CD8-positive, alpha-beta memory T cell (primary cell): ENCODE measurements at regions not wholly inside any gene's neighbourhood (a gene's known extent, or its start where the extent isn't known, plus 50 kb on each side); places are given as distances from the start of the nearest gene placed in this dataset.

ENCODE experiments used
- CTCF ChIA-PET: fragments of 350-600 bp; sonication (Branson Sonifier 250); formaldehyde crosslinking; loops from one replicate; lab custom pipeline; 2021; ENCODE audit warnings: antibody characterized with exemption; lab: Charles Lee
- POLR2A ChIA-PET: fragments of 350-600 bp; sonication (Branson Sonifier 250); formaldehyde crosslinking; loops from one replicate; lab custom pipeline; 2021; ENCODE audit warnings: antibody characterized with exemption; lab: Charles Lee
- DNase-seq, 5 donors: peaks; one replicate each; pipeline versions ENCODE4 v3.0.0 to v3.0.0-alpha.2; 2020 to 2022; ENCODE audit warnings: mixed read lengths in 1 of 5
- H3K27ac ChIP-seq: one replicate; pipeline ENCODE4 v1.7.0; 2013; ENCODE audit warnings: low read depth, mild to moderate bottlenecking, low read length, moderate library complexity
- H3K27me3 ChIP-seq: 2 replicates; pipeline ENCODE4 v1.7.0; 2013; ENCODE audit warnings: low read length, mild to moderate bottlenecking; ENCODE audit not compliant: insufficient read depth, poor library complexity, severe bottlenecking
- H3K36me3 ChIP-seq: 2 replicates; pipeline ENCODE4 v1.7.0; 2013; ENCODE audit warnings: mild to moderate bottlenecking, low read length, moderate library complexity; ENCODE audit not compliant: insufficient read depth
- H3K4me1 ChIP-seq: 2 replicates; pipeline ENCODE4 v1.7.0; 2013; ENCODE audit warnings: mild to moderate bottlenecking, low read length, moderate library complexity; ENCODE audit not compliant: insufficient read depth
- H3K4me3 ChIP-seq: 2 replicates; pipeline ENCODE4 v1.7.0; 2013; ENCODE audit warnings: mild to moderate bottlenecking, low read length
- H3K9me3 ChIP-seq: 2 replicates; pipeline ENCODE4 v1.7.0; 2013; ENCODE audit warnings: mild to moderate bottlenecking, low read length
- H3K27ac Mint-ChIP-seq, 8 donors: one replicate each; pipeline ENCODE4 v1.8.0; 2020 to 2021; ENCODE audit warnings: mixed read lengths in 8 of 8, mild to moderate bottlenecking in 6 of 8, inconsistent platforms in 3 of 8, moderate library complexity in 3 of 8
- H3K27me3 Mint-ChIP-seq, 2 donors: one replicate each; pipeline ENCODE4 v1.8.0; 2020 to 2021; ENCODE audit warnings: mixed read lengths in 2 of 2, mild to moderate bottlenecking in 1 of 2, moderate library complexity in 1 of 2
- H3K36me3 Mint-ChIP-seq, 3 donors: one replicate each; pipeline ENCODE4 v1.8.0; 2020 to 2021; ENCODE audit warnings: mixed read lengths in 3 of 3, inconsistent platforms in 1 of 3, mild to moderate bottlenecking in 1 of 3
- H3K4me1 Mint-ChIP-seq, 3 donors: one replicate each; pipeline ENCODE4 v1.8.0; 2020 to 2021; ENCODE audit warnings: mixed read lengths in 3 of 3, inconsistent platforms in 1 of 3, mild to moderate bottlenecking in 1 of 3
- H3K4me3 Mint-ChIP-seq, 7 donors: one replicate each; pipeline ENCODE4 v1.8.0; 2020 to 2021; ENCODE audit warnings: mixed read lengths in 7 of 7, mild to moderate bottlenecking in 6 of 7, moderate library complexity in 4 of 7, inconsistent platforms in 2 of 7
- H3K9me3 Mint-ChIP-seq, 5 donors: one replicate each; pipeline ENCODE4 v1.8.0; 2020 to 2022; ENCODE audit warnings: mixed read lengths in 5 of 5, mild to moderate bottlenecking in 3 of 5, moderate library complexity in 2 of 5, inconsistent platforms in 1 of 5

DNA sequence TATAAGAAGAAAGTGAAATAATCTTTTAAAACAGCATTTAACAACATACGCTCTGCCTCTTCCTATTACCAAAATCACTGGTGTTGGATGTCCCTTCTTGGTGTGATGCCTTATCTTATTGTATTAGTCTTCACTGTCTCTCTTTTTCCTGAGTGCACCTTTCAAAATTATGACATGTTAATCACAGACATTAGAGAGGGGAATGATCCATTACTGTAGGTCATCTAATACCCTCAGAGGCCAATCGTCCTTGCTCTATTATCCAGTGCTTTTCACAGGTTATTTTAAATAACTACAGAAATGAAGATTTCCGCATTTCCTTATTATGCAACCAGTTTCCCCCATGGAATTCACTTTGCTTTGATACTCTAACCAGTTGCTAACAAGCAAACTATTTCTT is 1292.7 kb downstream of the MAT2B start:
- no peak for DNase-seq
- no peaks in the 10 kb centered on the region for H3K4me1 ChIP-seq
- ChIA-PET POLR2A (no interaction called here), CTCF (no interaction called here)
- Mint-ChIP-seq H3K4me3 (no peak overlapping the region), H3K27me3 (no peaks in the 10 kb centered on the region), H3K4me1 (no peaks in the 10 kb centered on the region), H3K36me3 (no peaks in the 10 kb centered on the region), H3K27ac (no peak overlapping the region), H3K9me3 (peaks cover 6 to 39% (median 19%) of the 10 kb centered on the region in 5 donors)
- H3K36me3 ChIP-seq, result no peaks in the 10 kb centered on the region
- no peak overlapping the region for H3K4me3 ChIP-seq
- no peaks in the 10 kb centered on the region for H3K27me3 ChIP-seq
- no peak overlapping the region for H3K27ac ChIP-seq
- H3K9me3 ChIP-seq, result no peaks in the 10 kb centered on the region

GRCh38 chr5:164799391-164799790 is 1294.0 kb downstream of the MAT2B start:
- Histone ChIP-seq H3K27ac (no peak overlapping the region), H3K9me3 (no peaks in the 10 kb centered on the region), H3K4me3 (no peak overlapping the region), H3K4me1 (no peaks in the 10 kb centered on the region), H3K27me3 (no peaks in the 10 kb centered on the region), H3K36me3 (no peaks in the 10 kb centered on the region)
- no peaks in the 10 kb centered on the region for H3K36me3 Mint-ChIP-seq
- ChIA-PET POLR2A (no interaction called here), CTCF (no interaction called here)
- no peak overlapping the region for H3K4me3 Mint-ChIP-seq
- H3K27me3 Mint-ChIP-seq, result no peaks in the 10 kb centered on the region
- H3K27ac Mint-ChIP-seq, result no peak overlapping the region
- peaks cover 6 to 36% (median 19%) of the 10 kb centered on the region in 5 donors for H3K9me3 Mint-ChIP-seq
- no peak for DNase-seq
- H3K4me1 Mint-ChIP-seq, result no peaks in the 10 kb centered on the region

DNA sequence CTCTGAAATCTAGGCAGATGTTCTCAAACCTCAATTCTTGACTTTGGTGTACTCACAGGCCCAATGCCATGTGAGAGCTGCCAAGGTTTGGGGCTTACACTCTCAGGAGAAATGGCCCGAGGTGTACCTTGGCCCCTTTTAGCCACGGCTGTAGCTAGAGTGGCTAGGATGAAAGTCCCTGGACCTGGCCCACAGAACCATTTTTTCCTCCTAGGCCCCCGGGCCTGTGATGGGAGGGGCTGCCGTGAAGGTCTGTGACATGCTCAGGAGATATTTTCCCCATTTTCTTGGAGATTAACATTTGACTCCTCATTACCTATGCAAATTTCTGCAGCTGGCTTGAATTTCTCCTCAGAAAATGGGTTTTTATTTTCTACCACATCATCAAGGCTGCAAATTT is 1296.5 kb downstream of the MAT2B start:
- Mint-ChIP-seq H3K27ac (no peak overlapping the region), H3K4me3 (no peak overlapping the region), H3K4me1 (no peaks in the 10 kb centered on the region), H3K27me3 (no peaks in the 10 kb centered on the region), H3K9me3 (peaks cover 6 to 27% (median 13%) of the 10 kb centered on the region in 5 donors), H3K36me3 (no peaks in the 10 kb centered on the region)
- POLR2A ChIA-PET, result no interaction called here
- no peak overlapping the region for H3K4me3 ChIP-seq
- no peaks in the 10 kb centered on the region for H3K4me1 ChIP-seq
- H3K27ac ChIP-seq, result no peak overlapping the region
- H3K27me3 ChIP-seq, result no peaks in the 10 kb centered on the region
- CTCF ChIA-PET, result interaction anchor here (0.6 kb wide), 1 partner anchor 41 kb away, joined by 3 read pairs; no protein-coding TSS in a partner anchor
- H3K36me3 ChIP-seq, result no peaks in the 10 kb centered on the region
- no peaks in the 10 kb centered on the region for H3K9me3 ChIP-seq
- no peak for DNase-seq

DNA sequence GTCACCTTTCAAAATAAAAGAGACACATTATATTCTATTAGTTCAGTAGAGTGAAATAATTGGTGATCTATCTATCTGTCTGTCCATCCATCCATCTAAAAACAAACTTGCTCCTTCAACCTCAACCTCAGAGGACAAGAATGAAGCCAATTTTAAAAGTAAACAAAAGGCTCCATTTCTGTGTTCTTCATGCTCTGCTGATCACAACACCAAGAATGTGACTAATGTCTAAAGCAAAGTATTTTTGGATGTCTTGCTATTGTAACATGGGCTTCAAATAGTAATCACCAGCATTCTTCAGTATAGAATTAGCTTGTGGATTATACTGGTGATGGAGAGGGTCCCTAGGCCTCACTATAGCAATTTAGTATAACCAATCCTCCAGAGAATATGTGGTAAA is 1304.4 kb downstream of the MAT2B start:
- H3K36me3 Mint-ChIP-seq, result no peaks in the 10 kb centered on the region
- no peak overlapping the region for H3K4me3 Mint-ChIP-seq
- no peaks in the 10 kb centered on the region for H3K36me3 ChIP-seq
- ChIA-PET CTCF (no interaction called here), POLR2A (no interaction called here)
- no peaks in the 10 kb centered on the region for H3K27me3 ChIP-seq
- H3K4me1 Mint-ChIP-seq, result no peaks in the 10 kb centered on the region
- H3K27ac ChIP-seq, result no peak overlapping the region
- no peaks in the 10 kb centered on the region for H3K9me3 ChIP-seq
- H3K27ac Mint-ChIP-seq, result no peak overlapping the region
- no peaks in the 10 kb centered on the region for H3K4me1 ChIP-seq
- no peak overlapping the region for H3K4me3 ChIP-seq
- peaks cover 2 to 23% (median 6%) of the 10 kb centered on the region in 5 donors for H3K9me3 Mint-ChIP-seq
- no peak for DNase-seq
- H3K27me3 Mint-ChIP-seq, result no peaks in the 10 kb centered on the region

DNA sequence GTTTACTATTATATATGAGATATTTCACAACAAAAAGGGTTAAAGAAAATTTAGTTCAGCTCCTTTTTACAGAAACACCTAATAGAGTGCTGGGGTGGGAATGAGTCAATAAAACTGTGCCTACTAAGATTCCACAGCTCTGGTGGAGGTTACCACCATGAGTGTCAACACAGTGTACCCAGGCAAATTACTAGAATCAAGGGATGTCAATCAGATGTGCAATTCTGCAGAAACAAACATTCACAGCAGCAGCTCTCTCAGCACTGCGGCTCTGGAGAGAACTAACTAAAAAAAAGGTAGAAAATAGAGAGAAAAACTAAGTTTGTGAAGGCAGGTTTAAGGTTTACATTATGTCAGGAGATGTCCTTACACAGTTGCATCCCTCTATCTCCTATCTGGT is 1313.0 kb downstream of the MAT2B start:
- Histone ChIP-seq H3K27ac (no peak overlapping the region), H3K36me3 (no peaks in the 10 kb centered on the region), H3K27me3 (no peaks in the 10 kb centered on the region), H3K9me3 (no peaks in the 10 kb centered on the region), H3K4me3 (no peak overlapping the region), H3K4me1 (no peaks in the 10 kb centered on the region)
- POLR2A ChIA-PET, result no interaction called here
- DNase-seq, result no peak
- H3K27me3 Mint-ChIP-seq, result no peaks in the 10 kb centered on the region
- H3K4me3 Mint-ChIP-seq, result no peak overlapping the region
- CTCF ChIA-PET, result no interaction called here
- H3K4me1 Mint-ChIP-seq, result no peaks in the 10 kb centered on the region
- H3K36me3 Mint-ChIP-seq, result no peaks in the 10 kb centered on the region
- H3K27ac Mint-ChIP-seq, result no peak overlapping the region
- peaks cover 0 to 31% (median 0%) of the 10 kb centered on the region in 5 donors for H3K9me3 Mint-ChIP-seq

GRCh38 chr5:164824671-164825070 is 1319.3 kb downstream of the MAT2B start:
- H3K27ac ChIP-seq, result no peak overlapping the region
- H3K4me1 Mint-ChIP-seq, result no peaks in the 10 kb centered on the region
- DNase-seq, result no peak

DNA sequence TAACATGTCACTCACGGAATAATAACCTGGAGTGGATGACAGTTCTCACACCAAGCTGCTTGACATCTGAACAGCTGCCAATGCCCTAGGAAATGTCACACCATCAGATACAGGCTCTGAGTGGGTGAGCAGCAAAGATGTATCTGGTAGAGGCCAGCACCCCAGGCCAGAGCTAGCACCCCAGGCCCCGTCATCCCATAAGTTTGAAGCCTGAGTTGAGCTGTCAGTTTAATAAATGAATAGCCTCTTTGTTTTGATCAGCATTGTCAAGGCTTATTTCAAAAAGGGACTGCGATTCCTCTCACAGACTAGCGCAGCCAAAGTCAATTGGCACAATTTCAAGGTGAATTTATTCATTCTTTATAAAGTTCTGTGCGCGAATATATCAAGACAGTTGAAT is 1327.1 kb downstream of the MAT2B start:
- ChIA-PET POLR2A (no interaction called here), CTCF (no interaction called here)
- Histone ChIP-seq H3K4me3 (no peak overlapping the region), H3K27me3 (no peaks in the 10 kb centered on the region), H3K9me3 (no peaks in the 10 kb centered on the region), H3K27ac (no peak overlapping the region), H3K4me1 (no peaks in the 10 kb centered on the region), H3K36me3 (no peaks in the 10 kb centered on the region)
- Mint-ChIP-seq H3K4me1 (no peaks in the 10 kb centered on the region), H3K4me3 (no peak overlapping the region), H3K27ac (no peak overlapping the region), H3K9me3 (peaks cover 1 to 10% (median 6%) of the 10 kb centered on the region in 5 donors), H3K36me3 (no peaks in the 10 kb centered on the region), H3K27me3 (no peaks in the 10 kb centered on the region)
- DNase-seq, result no peak

More at GRCh38 chr5:164824671-164825070, 1319.3 kb downstream of the MAT2B start:
- H3K9me3 Mint-ChIP-seq, result peaks cover 0 to 22% (median 3%) of the 10 kb centered on the region in 5 donors
- H3K4me3 ChIP-seq, result no peak overlapping the region
- ChIA-PET CTCF (no interaction called here), POLR2A (no interaction called here)
- no peaks in the 10 kb centered on the region for H3K36me3 ChIP-seq
- H3K27me3 ChIP-seq, result no peaks in the 10 kb centered on the region
- H3K4me3 Mint-ChIP-seq, result no peak overlapping the region
- H3K9me3 ChIP-seq, result no peaks in the 10 kb centered on the region
- no peak overlapping the region for H3K27ac Mint-ChIP-seq
- H3K27me3 Mint-ChIP-seq, result peaks cover 0 to 3% of the 10 kb centered on the region in 2 donors
- H3K4me1 ChIP-seq, result no peaks in the 10 kb centered on the region
- no peaks in the 10 kb centered on the region for H3K36me3 Mint-ChIP-seq

- Histone ChIP-seq H3K27me3 (no peaks in the 10 kb centered on the region), H3K27ac (no peak overlapping the region), H3K4me1 (no peaks in the 10 kb centered on the region), H3K9me3 (no peaks in the 10 kb centered on the region), H3K4me3 (no peak overlapping the region), H3K36me3 (no peaks in the 10 kb centered on the region)
- ChIA-PET CTCF (no interaction called here), POLR2A (no interaction called here)
- no peak for DNase-seq
- Mint-ChIP-seq H3K9me3 (peaks cover 9 to 29% (median 14%) of the 10 kb centered on the region in 5 donors), H3K4me1 (no peaks in the 10 kb centered on the region), H3K36me3 (peaks cover 0 to 1% (median 0%) of the 10 kb centered on the region in 3 donors), H3K4me3 (no peak overlapping the region), H3K27me3 (no peaks in the 10 kb centered on the region), H3K27ac (no peak overlapping the region)
Observed at GRCh38 chr5:164844348-164844747, 1338.9 kb downstream of the MAT2B start.

DNA sequence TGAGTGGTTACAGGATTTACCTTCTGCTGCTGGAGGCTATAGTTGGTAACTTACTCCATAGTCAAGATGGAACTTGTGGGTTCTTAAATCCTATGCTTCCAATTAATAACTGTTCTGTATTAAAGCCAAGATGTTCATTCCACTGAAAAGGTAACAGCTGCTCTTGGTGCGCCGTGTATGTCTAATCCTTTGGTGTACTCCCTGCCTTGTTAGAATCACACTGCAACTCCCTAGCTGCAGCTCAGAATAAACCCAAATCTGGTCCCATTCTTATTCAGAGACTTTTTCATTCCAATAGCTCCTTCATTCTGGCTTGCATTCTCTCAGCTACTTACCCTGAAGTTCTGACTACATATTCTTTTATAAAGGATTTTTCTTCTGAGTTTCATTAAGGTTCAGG is 1355.5 kb downstream of the MAT2B start:
- CTCF ChIA-PET, result no interaction called here
- Mint-ChIP-seq H3K27me3 (no peaks in the 10 kb centered on the region), H3K36me3 (no peaks in the 10 kb centered on the region)

More for the DNA sequence above, 1355.5 kb downstream of the MAT2B start:
- no peak overlapping the region for H3K27ac ChIP-seq
- no peaks in the 10 kb centered on the region for H3K4me1 ChIP-seq
- Mint-ChIP-seq H3K9me3 (peaks cover 7 to 32% (median 11%) of the 10 kb centered on the region in 5 donors), H3K4me1 (no peaks in the 10 kb centered on the region), H3K27ac (no peak overlapping the region), H3K4me3 (no peak overlapping the region)
- no peak overlapping the region for H3K4me3 ChIP-seq
- no peaks in the 10 kb centered on the region for H3K9me3 ChIP-seq
- POLR2A ChIA-PET, result no interaction called here
- no peaks in the 10 kb centered on the region for H3K36me3 ChIP-seq
- DNase-seq, result no peak
- H3K27me3 ChIP-seq, result no peaks in the 10 kb centered on the region
